NCI-H187 (cell line): ENCODE measurements at regions not wholly inside any gene's neighbourhood (a gene's known extent, or its start where the extent isn't known, plus 50 kb on each side); places are given as distances from the start of the nearest gene placed in this dataset.

ENCODE experiments used
- DNase-seq, 2 experiments: peaks; one replicate each; lab custom pipeline; 2025; lab: John Stamatoyannopoulos, UW

GRCh38 chr4:182971702-182972101 is 54.5 kb upstream of the DCTD start:
- DNase-seq: no peak

- peak in 1 of 2 experiments; percentile 14 for DNase-seq
Observed at GRCh38 chr4:182969651-182970279, 52.6 kb upstream of the DCTD start.

DNA sequence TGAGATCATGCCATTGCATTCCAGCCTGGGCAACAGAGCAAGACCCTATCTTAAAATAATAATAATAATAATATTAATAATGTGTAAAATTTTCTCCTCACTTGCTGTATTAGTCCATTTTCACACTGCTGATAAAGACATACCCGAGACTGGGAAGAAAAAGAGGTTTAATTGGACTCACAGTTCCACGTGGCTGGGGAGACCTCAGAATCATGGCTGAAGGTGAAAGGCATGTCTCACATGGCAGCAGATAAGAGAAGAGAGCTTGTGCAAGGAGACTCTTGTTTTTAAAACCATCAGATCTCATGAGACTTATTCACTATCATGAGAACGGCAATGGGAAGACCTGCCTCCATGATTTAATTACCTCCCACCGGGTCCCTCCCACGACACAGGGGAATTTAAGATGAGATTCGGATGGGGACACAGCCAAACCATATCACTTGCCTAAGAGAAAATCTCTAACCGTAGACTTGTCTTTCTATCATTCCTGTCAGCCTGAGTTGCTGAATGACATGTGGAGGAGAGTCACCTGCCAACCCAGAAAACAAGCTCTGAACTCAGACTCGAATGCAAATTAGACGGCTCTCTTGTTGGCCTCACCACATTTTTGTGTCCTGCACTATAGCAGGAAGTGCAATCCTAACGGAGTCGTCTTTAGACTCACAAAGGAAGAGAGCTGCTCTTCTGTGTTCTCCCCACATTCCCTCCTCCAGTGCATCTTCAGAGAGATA is 51.9 kb upstream of the DCTD start:
- no peak for DNase-seq

DNA sequence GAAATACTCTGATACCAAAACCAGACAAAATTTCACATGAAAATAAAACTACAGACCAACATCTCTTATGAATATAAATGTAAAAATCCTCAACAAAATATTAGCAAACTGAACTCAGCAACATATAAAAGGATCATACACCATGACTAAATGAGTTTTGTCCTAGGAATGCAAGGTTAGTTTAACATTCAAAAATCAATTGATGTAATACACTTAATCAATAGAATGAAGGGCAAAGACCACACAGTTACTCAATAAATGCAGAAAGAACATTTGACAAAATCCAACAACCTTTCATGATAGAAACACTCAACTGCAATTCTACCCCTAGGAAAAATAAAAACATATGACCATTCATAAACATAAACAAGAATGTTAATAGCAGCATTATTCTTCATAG is 50.2 kb upstream of the DCTD start:
- no peak for DNase-seq
